ENCODE measurements at regions not wholly inside any gene's neighbourhood (a gene's known extent, or its start where the extent isn't known, plus 50 kb on each side); places are given as distances from the start of the nearest gene placed in this dataset.

GRCh38 chr10:126847666-126848065 is 57.6 kb upstream of the DOCK1 start:
- no peak for DNase-seq (ENCODE audit: low spot score)

- DNase-seq (ENCODE audit: low spot score) = no peak
Measured at GRCh38 chr10:126849646-126850045, 55.6 kb upstream of the DOCK1 start.

GRCh38 chr10:126851414-126852108 is 53.7 kb upstream of the DOCK1 start:
- no peak for DNase-seq (ENCODE audit: low spot score)

GRCh38 chr10:126854726-126855495 is 50.3 kb upstream of the DOCK1 start:
- no peak for DNase-seq (ENCODE audit: low spot score)
